H1 (cell line): ENCODE measurements at regions not wholly inside any gene's neighbourhood (a gene's known extent, or its start where the extent isn't known, plus 50 kb on each side); places are given as distances from the start of the nearest gene placed in this dataset.
A peak's percentile ranks its signal among the peaks of the same experiment; 100 is the strongest.

ENCODE experiments used
- CHD7 ChIP-seq: fragments of 300-600 bp; sonication (generic); IDR thresholded peaks from 2 replicates; pipeline ENCODE4 v1.7.1; 2012; ENCODE audit warnings: low read length, moderate library complexity, mild to moderate bottlenecking, inconsistent platforms; ENCODE audit not compliant: insufficient replicate concordance
- E2F6 ChIP-seq: IDR thresholded peaks from 2 replicates; pipeline ENCODE4 v1.6.1; 2012; ENCODE audit warnings: inconsistent platforms
- POLR2AphosphoS5 ChIP-seq: IDR thresholded peaks from 2 replicates; pipeline ENCODE4 v1.6.1; 2011; ENCODE audit warnings: low read depth, low read length
- TBP ChIP-seq: IDR thresholded peaks from 2 replicates; pipeline ENCODE4 v1.6.1; 2011; ENCODE audit warnings: low read depth, low read length, improper control_type of control experiment

GRCh38 chr4:62302710-62303109 is 1102.6 kb downstream of the ADGRL3 start (continued):
- TF ChIP-seq CHD7, result no peak
- TF ChIP-seq TBP, result no peak
- peak; percentile 79 for TF ChIP-seq POLR2AphosphoS5
- TF ChIP-seq E2F6, result no peak
